Mesothelial cell of epicardium (in vitro differentiated cells): ENCODE measurements at regions not wholly inside any gene's neighbourhood (a gene's known extent, or its start where the extent isn't known, plus 50 kb on each side); places are given as distances from the start of the nearest gene placed in this dataset.

ENCODE experiments used
- DNase-seq, 2 experiments: peaks; one replicate each; pipeline ENCODE4 v3.0.0; 2021; ENCODE audit warnings: low spot score in 2 of 2; ENCODE audit not compliant: unreplicated experiment in 2 of 2
- H3K27ac Mint-ChIP-seq: 2 replicates; pipeline ENCODE4 v1.8.0; 2021; ENCODE audit warnings: mixed read lengths
- H3K27me3 Mint-ChIP-seq: 2 replicates; pipeline ENCODE4 v1.8.0; 2021; ENCODE audit warnings: low read depth, mixed read lengths
- H3K36me3 Mint-ChIP-seq: 2 replicates; pipeline ENCODE4 v1.8.0; 2021; ENCODE audit warnings: mixed read lengths
- H3K4me1 Mint-ChIP-seq: 2 replicates; pipeline ENCODE4 v1.8.0; 2021; ENCODE audit warnings: mixed read lengths
- H3K4me3 Mint-ChIP-seq: 2 replicates; pipeline ENCODE4 v1.8.0; 2021; ENCODE audit warnings: mild to moderate bottlenecking, moderate library complexity, mixed read lengths
- H3K9me3 Mint-ChIP-seq: 2 replicates; pipeline ENCODE4 v1.8.0; 2021; ENCODE audit warnings: mixed read lengths
- TF ChIP-seq, protein P1 (sequence below): fragments of 200-600 bp; sonication (generic); IDR thresholded peaks from one replicate; pipeline ENCODE4 v1.5.0; 2021; ENCODE audit warnings: antibody characterized with exemption; ENCODE audit not compliant: unreplicated experiment

DNA sequence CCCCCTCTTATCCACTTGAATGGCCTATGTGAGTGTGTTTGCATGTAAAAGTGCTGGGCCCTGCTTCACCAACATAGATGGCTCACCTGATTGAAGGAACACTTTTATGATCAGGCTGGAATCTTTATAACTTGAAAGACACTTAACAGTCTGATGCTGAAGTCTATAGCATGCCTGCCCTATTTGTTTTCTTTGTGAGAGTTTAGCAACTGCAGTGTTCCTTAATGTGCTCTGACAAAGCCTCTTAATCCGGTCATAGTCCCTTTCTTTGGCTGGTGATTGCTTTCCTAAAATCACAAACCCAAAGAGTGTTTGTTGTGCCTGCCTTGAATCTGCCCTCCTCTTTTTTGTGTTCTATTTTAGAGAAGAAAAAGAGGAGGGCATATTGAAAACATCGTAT is 1382.8 kb upstream of the CELF4 start:
- Mint-ChIP-seq H3K4me1 (no peaks in the 10 kb centered on the region), H3K27ac (no peak overlapping the region), H3K9me3 (peaks cover 11% of the 10 kb centered on the region), H3K36me3 (peaks cover 2% of the 10 kb centered on the region), H3K27me3 (no peaks in the 10 kb centered on the region), H3K4me3 (no peak overlapping the region)
- TF ChIP-seq, protein P1, sequence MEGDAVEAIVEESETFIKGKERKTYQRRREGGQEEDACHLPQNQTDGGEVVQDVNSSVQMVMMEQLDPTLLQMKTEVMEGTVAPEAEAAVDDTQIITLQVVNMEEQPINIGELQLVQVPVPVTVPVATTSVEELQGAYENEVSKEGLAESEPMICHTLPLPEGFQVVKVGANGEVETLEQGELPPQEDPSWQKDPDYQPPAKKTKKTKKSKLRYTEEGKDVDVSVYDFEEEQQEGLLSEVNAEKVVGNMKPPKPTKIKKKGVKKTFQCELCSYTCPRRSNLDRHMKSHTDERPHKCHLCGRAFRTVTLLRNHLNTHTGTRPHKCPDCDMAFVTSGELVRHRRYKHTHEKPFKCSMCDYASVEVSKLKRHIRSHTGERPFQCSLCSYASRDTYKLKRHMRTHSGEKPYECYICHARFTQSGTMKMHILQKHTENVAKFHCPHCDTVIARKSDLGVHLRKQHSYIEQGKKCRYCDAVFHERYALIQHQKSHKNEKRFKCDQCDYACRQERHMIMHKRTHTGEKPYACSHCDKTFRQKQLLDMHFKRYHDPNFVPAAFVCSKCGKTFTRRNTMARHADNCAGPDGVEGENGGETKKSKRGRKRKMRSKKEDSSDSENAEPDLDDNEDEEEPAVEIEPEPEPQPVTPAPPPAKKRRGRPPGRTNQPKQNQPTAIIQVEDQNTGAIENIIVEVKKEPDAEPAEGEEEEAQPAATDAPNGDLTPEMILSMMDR: no peak
- no peak for DNase-seq

DNA sequence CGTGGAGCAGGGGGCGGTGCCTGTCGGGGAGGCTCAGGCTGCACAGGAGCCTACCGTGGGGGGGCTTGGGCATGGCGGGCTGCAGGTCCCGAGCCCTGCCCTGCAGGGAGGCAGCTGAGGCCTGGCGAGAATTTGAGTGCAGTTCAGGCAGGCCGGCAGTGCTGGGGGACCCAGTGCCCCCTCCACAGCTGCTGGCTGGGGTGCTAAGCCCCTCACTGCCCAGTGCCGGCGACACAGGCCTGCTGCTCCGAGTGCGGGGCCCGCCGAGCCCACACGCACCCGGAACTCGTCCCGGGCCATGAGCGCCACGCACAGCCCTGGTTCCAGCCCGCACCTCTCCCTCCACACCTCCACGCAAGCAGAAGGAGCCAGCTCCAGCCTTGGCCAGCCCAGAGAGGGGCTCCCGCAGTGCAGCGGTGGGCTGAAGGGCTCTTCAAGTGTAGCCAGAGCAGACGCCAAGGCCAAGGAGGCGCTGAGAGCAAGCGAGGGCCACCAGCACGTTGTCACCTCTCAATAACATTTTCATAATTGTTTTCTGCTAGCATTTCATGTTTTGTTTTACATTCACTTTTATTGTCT is 1378.9 kb upstream of the CELF4 start:
- Mint-ChIP-seq H3K36me3 (peaks cover 2% of the 10 kb centered on the region), H3K4me1 (no peaks in the 10 kb centered on the region), H3K4me3 (no peak overlapping the region), H3K9me3 (peaks cover 19% of the 10 kb centered on the region), H3K27me3 (no peaks in the 10 kb centered on the region), H3K27ac (no peak overlapping the region)
- TF ChIP-seq, protein P1: no peak
- no peak for DNase-seq

DNA sequence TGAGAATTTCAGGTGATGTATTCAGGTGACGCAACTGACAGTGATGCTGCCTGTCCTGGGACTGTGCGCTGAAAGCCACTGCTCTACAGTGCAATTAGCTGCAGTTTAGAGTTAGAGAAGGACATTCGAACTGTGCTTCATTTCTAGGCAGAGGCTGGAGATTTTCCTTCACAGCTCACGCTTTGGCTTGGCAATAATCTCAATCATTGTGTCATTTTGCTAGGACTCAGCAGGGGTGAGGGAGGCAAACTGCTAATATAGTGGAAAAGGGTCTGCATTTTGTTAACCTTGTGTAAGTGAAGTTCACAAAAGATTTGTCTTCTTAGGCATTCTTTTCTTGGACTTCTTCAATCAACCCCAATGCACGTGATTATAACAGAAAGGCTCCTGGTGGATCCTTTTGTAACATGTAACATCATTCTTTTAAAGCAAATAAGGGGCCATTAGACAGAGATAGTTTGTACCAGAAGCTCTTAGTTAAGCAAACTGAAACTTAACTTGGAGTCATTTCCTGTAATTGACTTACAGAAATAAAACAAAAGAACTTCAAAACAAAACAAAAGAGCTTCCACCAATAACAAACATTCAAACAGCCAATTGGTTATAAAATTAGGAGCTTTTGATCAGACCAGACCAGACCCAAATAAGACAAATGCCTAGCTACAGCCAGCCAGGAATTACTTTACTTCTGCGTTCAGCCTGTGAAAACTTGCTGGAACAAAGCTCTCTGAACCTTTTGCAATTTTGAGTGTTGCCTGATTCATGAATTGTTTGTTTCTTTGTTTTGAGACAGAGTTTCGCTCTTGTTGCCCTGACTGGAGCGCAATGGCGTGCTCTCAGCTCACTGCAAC is 1376.3 kb upstream of the CELF4 start:
- no peak for DNase-seq
- Mint-ChIP-seq H3K9me3 (peaks cover 19% of the 10 kb centered on the region), H3K36me3 (peaks cover 2% of the 10 kb centered on the region), H3K4me3 (no peak overlapping the region), H3K4me1 (no peaks in the 10 kb centered on the region), H3K27me3 (no peaks in the 10 kb centered on the region), H3K27ac (no peak overlapping the region)
- TF ChIP-seq, protein P1: no peak

DNA sequence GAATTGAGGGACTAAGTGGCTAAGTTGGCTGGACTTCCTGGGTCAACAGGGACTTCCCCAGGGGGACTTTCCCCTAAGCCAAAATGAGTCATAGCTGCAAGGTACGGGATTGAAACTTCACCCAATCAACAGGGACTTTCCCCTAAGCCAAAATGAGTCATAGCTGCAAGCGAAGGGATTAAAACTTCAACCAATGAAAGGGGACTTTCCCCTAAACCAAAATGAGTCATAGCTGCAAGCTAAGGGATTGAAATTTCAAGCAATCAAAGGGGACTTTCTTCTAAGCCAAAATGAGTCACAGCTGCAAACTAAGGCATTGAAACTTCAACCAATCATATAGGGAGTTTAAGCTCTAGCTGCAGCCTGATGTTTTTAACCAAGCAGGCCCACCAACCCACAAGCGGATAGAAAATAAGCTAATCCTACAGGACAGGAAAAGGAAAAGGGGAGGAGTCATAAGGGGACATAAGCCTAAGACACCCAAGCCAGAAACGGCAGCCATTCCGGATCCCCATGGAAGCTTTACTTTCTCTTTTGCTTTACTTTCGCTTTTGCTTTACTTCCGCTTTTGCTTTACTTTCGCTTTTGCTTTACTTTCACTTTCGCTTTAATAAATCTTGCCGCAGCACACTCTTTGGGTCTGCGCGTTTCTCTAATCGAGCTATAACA is 1375.4 kb upstream of the CELF4 start:
- DNase-seq: no peak
- TF ChIP-seq, protein P1: no peak
- no peak overlapping the region for H3K27ac Mint-ChIP-seq
- H3K9me3 Mint-ChIP-seq: peaks cover 14% of the 10 kb centered on the region
- peaks cover 2% of the 10 kb centered on the region for H3K36me3 Mint-ChIP-seq
- no peaks in the 10 kb centered on the region for H3K27me3 Mint-ChIP-seq
- H3K4me3 Mint-ChIP-seq: no peak overlapping the region
- no peaks in the 10 kb centered on the region for H3K4me1 Mint-ChIP-seq

DNA sequence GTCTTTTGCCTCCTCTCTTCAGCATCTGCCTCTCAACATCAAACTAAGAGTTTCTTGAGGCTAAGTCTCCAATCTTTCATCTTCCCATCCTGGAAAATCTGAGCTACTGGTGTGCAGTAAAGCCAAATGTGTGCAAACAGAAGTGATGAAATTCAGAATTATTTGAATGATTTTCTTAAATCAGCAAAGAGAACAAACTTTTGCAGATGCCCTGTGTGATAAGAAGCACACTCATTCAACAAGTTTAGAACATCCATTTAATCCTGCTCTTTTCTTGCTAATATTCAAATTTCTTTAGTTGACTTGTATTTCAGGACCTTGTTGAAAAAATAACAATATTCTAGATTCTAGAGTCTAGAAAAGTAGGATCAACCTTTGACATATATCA is 1374.9 kb upstream of the CELF4 start:
- Mint-ChIP-seq H3K36me3 (peaks cover 2% of the 10 kb centered on the region), H3K9me3 (peaks cover 12% of the 10 kb centered on the region), H3K4me1 (no peaks in the 10 kb centered on the region), H3K27ac (no peak overlapping the region), H3K4me3 (no peak overlapping the region), H3K27me3 (no peaks in the 10 kb centered on the region)
- no peak for DNase-seq
- TF ChIP-seq, protein P1: no peak
